H1 (cell line): ENCODE measurements at regions not wholly inside any gene's neighbourhood (a gene's known extent, or its start where the extent isn't known, plus 50 kb on each side); places are given as distances from the start of the nearest gene placed in this dataset.

Experiments
- ASH2L ChIP-seq: fragments of 200-600, 300-600 bp; sonication (generic); IDR thresholded peaks from one replicate; pipeline ENCODE4 v1.7.1; 2017; ENCODE audit warnings: low read length
- BRCA1 ChIP-seq: IDR thresholded peaks from 2 replicates; pipeline ENCODE4 v1.6.1; 2012; ENCODE audit warnings: low read depth, low read length, improper control_type of control experiment
- CEBPB ChIP-seq: IDR thresholded peaks from 2 replicates; pipeline ENCODE4 v1.6.1; 2012; ENCODE audit warnings: low read depth, low read length
- SIN3A ChIP-seq, 2 experiments: IDR thresholded peaks in 1 of 2; conservative IDR thresholded peaks in 1 of 2; 2 replicates each; pipeline ENCODE4 v1.6.1; 2011 to 2012; ENCODE audit warnings: low read length in 2 of 2, improper control_type of control experiment in 1 of 2, low read depth in 1 of 2, mild to moderate bottlenecking in 1 of 2
- TF ChIP-seq, protein P1 (sequence below): IDR thresholded peaks from 2 replicates; pipeline ENCODE4 v1.6.1; 2011; ENCODE audit warnings: low read depth, mild to moderate bottlenecking, low read length; ENCODE audit not compliant: insufficient read depth
- TF ChIP-seq, protein P2 (sequence below), 3 experiments: IDR thresholded peaks; 1 replicate in 2 of 3; 2 replicates in 1 of 3; pipeline versions ENCODE4 v1.5.1 to v1.6.1; 2011; ENCODE audit warnings: low read length in 3 of 3, mild to moderate bottlenecking in 3 of 3, inconsistent platforms in 2 of 3, low read depth in 1 of 3, moderate library complexity in 1 of 3; ENCODE audit not compliant: insufficient read depth in 1 of 3; ENCODE audit errors: control extremely low read depth in 1 of 3

DNA sequence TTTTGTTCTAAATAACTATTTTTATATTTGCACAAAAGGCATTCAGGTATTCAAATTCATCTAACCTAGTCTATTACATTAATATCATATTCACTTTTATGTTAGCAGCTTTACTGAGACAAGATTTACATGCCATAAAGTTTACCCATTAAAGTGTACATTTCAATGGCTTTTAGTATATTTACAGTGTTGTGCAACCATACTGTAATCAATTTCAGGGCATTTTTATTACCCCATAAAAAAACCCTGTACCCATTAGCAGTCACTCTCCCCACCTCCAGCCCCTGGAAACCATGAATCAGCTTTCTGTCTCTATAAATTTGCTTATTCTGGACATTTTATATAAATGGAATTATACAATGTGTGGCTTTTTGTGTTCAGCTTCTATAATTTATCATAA, 95.9 kb upstream of the IL1RAPL1 start:
- TF ChIP-seq, protein P1, sequence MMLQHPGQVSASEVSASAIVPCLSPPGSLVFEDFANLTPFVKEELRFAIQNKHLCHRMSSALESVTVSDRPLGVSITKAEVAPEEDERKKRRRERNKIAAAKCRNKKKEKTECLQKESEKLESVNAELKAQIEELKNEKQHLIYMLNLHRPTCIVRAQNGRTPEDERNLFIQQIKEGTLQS: no peak
- TF ChIP-seq BRCA1 (no peak), CEBPB (no peak), SIN3A (conservative IDR thresholded peaks at IDR 0.05 in 1 of 2, IDR thresholded peaks at IDR 0.05 in 1 of 2; ENCODE audit: low read depth in 1 of 2, low read length in 2 of 2) (no peak), ASH2L (no peak)
- TF ChIP-seq, protein P2, sequence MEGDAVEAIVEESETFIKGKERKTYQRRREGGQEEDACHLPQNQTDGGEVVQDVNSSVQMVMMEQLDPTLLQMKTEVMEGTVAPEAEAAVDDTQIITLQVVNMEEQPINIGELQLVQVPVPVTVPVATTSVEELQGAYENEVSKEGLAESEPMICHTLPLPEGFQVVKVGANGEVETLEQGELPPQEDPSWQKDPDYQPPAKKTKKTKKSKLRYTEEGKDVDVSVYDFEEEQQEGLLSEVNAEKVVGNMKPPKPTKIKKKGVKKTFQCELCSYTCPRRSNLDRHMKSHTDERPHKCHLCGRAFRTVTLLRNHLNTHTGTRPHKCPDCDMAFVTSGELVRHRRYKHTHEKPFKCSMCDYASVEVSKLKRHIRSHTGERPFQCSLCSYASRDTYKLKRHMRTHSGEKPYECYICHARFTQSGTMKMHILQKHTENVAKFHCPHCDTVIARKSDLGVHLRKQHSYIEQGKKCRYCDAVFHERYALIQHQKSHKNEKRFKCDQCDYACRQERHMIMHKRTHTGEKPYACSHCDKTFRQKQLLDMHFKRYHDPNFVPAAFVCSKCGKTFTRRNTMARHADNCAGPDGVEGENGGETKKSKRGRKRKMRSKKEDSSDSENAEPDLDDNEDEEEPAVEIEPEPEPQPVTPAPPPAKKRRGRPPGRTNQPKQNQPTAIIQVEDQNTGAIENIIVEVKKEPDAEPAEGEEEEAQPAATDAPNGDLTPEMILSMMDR (IDR thresholded peaks at IDR 0.05; ENCODE audit: control extremely low read depth in 1 of 3, insufficient read depth in 1 of 3, low read depth in 1 of 3, low read length in 3 of 3): no peak
